Fibroblast of skin of scalp (primary cell): ENCODE measurements at regions not wholly inside any gene's neighbourhood (a gene's known extent, or its start where the extent isn't known, plus 50 kb on each side); places are given as distances from the start of the nearest gene placed in this dataset.

Experiments used
- DNase-seq: peaks from one replicate; pipeline ENCODE4 v3.0.0-alpha.2; 2013

DNA sequence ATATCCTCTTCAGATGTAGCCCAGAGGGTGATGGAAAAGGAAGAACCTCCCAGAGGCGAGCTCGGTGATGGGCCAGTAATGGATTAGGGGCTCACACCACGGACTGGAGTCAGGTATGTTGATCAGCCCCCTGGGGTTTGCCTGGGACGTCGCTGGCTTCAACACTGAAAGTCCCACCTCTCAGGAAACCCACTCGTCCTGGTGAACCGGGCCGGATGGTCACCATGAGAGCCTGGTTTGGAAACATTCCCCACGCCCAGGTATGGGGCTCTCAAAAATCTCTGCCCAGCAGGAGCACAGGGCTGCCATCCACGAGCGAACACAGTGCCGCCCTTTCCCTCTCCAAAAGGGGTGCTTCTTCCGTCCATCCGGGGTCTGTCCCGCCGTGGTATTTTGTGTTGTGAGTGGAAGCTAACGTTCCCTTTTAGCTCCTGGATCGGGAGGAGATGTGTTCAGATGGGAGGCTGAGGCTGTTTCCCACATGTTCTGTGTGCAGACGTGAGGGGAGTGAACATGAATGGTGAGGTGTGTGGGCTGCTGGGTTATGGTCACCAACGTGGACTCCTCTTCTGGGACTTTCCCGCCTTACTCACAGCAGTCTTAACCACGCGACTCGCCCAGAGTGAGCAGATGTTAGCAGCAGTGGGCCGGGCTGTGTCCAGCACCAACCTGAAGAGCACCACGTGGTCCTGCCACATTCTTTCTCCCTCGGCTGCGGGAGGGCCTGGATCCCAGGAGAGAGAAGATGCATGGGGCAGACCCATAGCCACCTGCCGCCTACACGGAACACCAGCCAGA, 139.2 kb downstream of the KIF26A start:
- no peak for DNase-seq

DNA sequence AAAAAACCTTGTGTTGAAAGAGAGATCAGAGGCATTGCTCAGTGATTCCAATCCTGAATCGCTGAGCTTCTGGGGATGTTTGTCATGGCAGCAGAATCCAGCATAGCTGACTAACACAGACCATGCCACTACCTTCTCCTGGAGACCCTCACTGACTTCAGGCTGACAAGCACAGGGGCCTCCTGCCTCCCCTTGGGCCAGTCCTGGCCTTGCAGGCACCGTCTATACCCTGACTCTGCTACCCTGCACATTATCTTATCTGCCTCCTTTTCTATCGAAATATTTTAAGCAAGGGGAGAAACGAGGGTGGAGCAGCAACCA, 139.8 kb downstream of the KIF26A start:
- no peak for DNase-seq

DNA sequence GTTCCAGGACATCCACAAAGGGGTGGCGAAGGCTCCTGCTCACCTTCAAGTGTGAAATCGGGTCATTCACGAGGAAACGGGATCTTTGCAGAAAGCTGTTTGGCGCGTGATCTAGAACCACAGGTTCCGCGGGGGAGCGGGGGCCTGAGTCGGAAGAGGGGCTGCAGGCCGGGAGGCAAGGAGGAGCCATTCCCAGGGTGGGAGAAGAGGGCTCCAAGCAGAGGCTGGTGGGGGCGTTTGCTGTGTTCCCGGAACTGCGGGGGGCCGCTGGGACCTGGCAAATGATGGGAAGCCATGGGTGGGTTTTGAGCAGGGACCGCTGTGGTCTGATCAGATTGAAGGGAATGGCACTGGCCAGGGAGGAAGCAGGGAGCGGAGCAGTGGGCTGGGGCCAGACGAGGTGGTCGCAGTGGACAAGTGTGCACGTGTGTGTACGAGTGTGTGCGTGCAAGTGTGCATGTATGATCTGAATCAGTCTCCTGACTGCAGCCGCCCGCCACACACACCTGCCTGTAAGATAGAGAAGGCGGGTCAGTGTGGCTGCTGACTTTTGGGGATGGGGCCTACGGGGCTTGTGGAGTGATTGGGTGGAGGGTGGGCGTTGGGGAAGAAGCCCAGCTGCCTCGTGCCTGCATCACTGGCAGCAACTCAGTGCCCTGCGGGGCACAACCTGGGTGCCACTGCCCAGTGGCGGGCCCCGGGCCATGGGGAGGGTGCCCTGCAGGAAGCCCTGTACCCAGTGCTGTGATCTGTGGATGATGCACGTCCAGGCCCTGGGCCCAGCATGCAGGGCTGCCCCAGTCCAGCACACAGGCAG, 141.9 kb downstream of the KIF26A start:
- DNase-seq = no peak

DNA sequence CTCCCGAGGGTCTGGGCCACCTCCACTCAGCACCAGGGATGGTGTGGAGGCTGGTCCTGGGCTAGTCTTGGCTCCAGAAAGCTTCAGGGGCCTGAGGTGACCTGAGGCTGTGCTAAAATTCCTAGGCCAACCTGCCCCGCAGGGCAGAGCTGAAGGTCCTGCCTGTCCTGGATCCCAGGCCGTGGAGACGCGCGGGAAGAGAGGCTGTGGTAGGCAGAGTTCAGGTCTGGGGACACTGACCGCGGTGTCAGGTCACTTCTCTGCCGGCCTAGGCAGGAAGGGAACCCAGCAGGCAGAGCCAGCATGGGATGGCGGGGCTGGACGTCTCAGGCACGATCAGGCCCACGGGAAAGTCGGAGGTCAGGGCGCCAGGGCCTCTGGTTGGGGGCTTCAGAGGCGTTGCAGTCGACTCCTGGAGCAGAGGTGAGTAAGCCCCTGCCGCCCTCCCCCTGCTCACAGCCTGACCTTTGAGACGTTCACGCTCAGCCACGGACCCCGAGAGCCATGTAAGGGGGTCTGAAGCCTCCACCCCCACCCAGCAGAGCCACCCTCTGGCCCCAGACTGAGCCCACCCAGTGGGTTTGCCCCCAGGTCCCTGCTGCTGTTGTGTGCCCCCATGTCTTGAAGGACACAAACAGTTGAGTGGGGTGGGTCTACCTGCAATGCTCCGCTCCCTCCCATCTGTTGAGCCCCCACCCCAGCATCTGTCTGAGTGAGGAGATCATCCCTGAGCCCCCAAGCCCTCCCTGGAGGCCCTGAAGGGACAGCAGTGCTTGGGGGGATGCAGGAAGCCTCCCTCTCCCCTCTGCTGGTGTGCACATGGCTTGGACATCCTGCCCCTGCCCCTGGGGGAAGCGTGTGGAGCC, 142.7 kb downstream of the KIF26A start:
- DNase-seq = no peak

GRCh38 chr14:104281768-104282301, 143.4 kb downstream of the KIF26A start:
- DNase-seq = no peak

DNA sequence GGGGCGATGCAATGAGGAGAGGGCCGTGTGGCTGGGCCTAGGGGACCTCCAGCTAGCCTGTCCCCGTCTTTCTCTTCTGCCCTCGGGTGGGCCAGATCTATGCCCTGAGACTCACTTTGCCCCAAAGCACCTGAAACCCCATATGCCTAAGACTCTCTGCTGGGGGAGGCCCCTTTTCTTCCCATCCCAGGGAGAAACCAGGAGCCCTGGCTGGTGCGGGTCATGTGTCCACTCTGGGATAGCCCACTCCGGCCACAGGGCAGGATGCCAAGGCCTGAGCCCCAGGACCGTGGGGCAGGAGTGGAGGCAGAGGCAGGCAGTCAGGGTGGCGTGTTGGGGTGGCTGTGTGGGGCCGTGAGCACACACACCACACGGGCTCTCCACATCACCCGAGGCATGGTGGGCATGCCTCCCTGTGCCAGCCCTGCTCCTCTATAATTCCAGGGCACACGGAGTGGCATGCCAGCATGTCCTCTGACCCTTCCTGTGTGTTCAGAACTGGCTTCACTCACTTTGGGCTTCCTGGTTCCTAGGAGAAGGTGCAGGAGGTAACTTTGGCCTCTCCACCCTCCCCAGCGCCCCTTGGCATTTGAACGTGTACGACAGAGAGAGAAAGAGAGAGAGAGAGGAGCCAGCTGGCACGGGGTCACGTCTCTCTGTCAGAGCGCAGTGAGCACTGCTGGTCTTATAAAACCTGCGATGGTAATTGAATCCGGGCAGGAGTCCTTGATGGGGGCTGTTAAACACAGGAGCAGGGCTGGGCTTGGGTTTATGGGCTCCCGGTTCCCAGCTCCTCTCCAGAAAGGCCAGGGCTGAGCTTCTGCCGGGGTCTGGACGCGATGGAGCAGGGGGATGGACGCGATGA, 144.2 kb downstream of the KIF26A start:
- DNase-seq = no peak

- no peak for DNase-seq
These were observed 145.1 kb downstream of the KIF26A start for GRCh38 chr14:104283197-104284106.

GRCh38 chr14:104284107-104284592, 145.8 kb downstream of the KIF26A start:
- DNase-seq = no peak

DNA sequence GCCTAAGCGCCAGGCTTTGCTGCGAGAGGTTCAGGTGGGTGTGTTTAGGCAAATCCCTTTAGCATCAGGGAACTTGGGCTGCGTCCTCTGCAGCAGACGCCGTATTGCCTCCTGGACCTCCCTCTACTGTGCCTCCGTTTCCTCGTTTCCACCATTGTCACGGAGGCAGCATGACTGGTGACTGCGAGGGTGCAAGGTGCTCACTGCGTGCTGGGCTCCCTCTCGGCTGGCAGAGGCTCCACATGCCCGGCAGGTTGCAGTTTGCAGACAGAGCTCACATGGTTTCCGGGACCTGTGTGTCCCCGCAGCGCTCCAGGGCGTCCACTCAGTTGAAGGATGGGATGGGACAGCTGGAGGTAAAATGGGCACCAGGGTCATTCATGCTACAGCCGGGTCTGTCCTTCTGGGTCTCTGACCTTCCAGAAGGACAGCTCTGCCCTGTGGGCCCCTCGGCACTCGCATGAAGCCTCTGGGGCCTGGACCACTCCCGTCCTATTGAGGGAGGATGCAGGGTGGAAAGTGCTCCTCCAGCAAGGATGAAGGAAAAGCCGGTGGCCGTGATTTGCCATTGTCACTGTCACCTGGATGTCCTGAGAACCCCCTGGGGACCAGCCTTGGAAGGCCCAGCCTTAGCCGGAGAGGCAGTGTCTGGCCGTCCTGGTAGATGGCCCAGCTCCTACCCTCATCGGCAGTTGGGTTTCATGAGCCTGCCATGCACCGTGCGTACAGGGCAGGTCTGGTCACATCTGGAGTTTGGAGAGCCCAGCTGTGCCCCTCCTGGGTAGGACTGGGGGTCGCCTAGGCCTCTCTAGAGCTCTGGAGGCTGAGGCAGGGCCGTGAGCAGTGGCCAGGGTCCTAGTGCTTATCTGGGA, 146.5 kb downstream of the KIF26A start:
- no peak for DNase-seq

DNA sequence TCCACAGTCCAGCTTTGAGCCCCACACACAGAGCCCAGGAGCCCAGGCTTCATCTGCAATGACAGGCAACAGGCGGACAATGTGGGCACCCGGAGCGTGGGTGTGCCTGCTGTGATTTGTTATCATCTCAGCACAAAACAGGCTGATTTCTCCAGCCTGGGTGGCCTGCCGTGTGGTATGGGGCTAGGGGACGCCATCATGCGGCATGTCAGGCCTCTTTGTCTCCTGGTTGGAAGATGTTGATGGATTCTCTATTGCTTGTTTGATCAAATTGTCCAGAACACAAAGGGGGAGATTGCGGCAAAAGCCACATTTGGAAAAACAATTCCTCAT, 147.1 kb downstream of the KIF26A start:
- no peak for DNase-seq

DNA sequence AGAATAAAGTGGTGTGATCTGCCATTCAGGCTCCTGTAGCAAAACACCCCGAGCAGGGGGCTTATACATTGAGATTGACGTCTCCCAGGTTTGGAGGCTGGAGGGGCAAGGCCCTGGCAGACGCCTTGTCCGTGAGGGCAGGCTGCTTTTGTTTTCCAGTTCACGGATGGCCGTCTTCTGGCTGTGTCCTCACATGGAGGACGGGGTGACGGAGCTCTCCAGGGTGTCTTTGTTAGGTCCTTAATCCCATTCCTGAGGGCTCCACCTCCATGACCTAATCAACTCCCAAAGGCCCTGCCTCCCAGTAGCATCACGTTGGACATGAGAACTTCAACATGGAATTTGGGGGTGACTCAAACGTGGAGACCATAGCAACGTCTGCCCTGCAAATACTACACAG, 147.7 kb downstream of the KIF26A start:
- no peak for DNase-seq

GRCh38 chr14:104286496-104286895, 148.1 kb downstream of the KIF26A start:
- no peak for DNase-seq

- no peak for DNase-seq
These were observed 149.1 kb downstream of the KIF26A start for GRCh38 chr14:104287301-104288009.

DNA sequence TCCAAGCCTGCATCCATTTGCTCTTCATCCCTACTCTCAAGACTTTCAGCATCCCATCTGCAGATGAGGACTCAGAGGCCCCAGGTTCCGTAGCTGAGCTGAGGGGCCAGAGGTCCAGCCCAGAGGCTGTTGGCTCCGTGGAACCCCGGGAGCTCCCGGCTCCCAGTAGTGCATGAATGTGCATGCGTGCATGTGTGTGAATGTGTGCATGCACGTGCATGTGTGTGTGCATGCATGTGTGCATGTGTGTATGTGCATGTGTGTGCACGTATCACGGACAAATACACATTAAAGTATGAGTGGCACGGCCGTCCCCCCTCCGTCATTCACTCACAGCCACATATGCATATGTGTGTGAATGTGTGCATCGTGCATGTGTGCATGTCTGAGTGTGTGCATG, 149.9 kb downstream of the KIF26A start:
- DNase-seq = no peak

DNA sequence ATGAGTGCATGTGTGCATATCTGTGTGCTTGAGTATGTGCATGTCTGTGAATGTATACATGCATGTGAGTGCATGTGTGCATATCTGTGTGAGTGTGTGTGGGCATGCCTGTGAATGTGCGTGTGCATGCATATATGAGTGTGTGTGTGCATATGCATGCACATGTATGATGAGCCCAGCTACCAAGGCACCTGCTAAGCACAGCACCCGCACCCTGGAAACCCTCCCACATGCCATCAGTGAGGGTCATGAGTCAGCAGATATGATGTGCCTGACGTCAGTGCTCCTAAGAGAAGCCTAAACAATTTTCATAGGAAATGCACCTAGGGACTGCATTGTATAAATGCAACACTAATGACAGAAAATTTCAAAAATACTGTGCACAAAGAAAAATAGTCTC, 151.1 kb downstream of the KIF26A start:
- DNase-seq = no peak

DNA sequence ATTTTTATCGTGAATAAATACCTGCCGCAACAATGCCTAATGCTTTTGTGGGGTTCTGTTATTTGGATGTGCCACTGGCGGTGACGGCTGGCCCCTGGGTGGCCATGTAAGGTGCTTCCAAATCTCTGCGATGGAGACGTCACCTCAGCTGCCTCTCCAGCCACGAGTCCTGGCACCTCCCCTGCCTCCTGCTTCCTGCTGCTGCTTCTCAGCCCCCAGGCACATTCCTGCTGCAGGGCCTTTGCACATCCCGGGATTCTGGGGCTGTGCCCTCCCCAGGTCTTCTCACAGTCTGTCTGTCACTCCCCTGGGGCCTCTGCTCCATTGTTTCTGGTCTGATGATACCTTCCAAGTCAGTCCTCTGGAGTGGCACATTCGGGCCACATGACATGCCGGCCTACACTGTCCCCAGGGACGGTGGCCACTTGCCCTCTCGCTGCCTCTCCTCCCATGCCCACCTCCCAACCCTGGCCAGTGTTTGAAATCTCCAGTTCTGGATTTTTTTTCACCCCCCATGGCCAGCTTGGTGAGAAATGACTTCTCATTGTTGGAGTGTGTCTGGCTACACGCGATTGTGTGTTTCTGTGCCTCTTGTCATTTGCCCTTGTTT, 151.8 kb downstream of the KIF26A start:
- no peak for DNase-seq

DNA sequence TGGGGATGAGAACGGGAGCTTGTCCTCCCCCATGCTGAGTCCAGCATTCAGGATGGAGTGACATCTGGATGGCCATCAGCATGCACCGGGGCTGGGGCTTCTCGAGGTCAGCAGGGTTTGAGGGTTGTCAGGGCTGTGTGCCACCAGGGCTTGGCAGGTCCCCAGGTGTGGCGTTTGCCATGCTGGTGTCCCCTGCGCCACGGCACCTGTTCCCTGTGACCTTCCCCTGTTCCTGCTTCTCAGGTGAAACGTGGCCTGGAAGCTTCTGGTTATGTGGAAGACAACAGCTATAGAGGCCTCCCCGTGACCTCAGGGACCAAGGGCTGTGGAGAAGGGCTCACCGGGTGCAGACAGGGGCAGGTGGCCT, 152.4 kb downstream of the KIF26A start:
- DNase-seq = no peak

- no peak for DNase-seq
These were observed 153.0 kb downstream of the KIF26A start for GRCh38 chr14:104291123-104292000.
